SK-N-SH treated with all-trans-retinoic acid at 6 μM for 48 hours (cell line): ENCODE measurements at regions not wholly inside any gene's neighbourhood (a gene's known extent, or its start where the extent isn't known, plus 50 kb on each side); places are given as distances from the start of the nearest gene placed in this dataset.

Experiments used
- ARNTL ChIP-seq: fragments of 450-650 bp; formaldehyde crosslinking; IDR thresholded peaks from 2 replicates; pipeline ENCODE4 v1.5.0; 2020; ENCODE audit warnings: low read depth, mild to moderate bottlenecking, moderate library complexity, borderline replicate concordance
- CREB5 ChIP-seq: fragments of 250-450 bp; sonication (Bioruptor Pico); IDR thresholded peaks from 2 replicates; pipeline ENCODE4 v1.5.1; 2020; ENCODE audit warnings: low read depth, mild to moderate bottlenecking, moderate library complexity
- CSDC2 ChIP-seq: fragments of 250-450 bp; sonication (Bioruptor Pico); IDR thresholded peaks from 2 replicates; pipeline ENCODE4 v1.5.0; 2020; ENCODE audit warnings: mild to moderate bottlenecking, moderate library complexity
- GLIS3 ChIP-seq: fragments of 250-450 bp; sonication (Bioruptor Pico); IDR thresholded peaks from 2 replicates; pipeline ENCODE4 v1.5.0; 2020; ENCODE audit warnings: mild to moderate bottlenecking, moderate library complexity
- POU6F1 ChIP-seq: fragments of 250-450 bp; sonication (Bioruptor Pico); IDR thresholded peaks from 2 replicates; pipeline ENCODE4 v1.8.0; 2021; ENCODE audit warnings: low read depth, mild to moderate bottlenecking, moderate library complexity, borderline replicate concordance
- PPARA ChIP-seq: fragments of 250-450 bp; sonication (Bioruptor Pico); IDR thresholded peaks from 2 replicates; pipeline ENCODE4 v1.5.0; 2020; ENCODE audit warnings: mild to moderate bottlenecking, borderline replicate concordance
- RARB ChIP-seq: fragments of 250-450 bp; sonication (Bioruptor Pico); IDR thresholded peaks from 2 replicates; pipeline ENCODE4 v1.8.0; 2021; ENCODE audit warnings: mild to moderate bottlenecking, moderate library complexity
- SNAI2 ChIP-seq: fragments of 250-450 bp; sonication (Bioruptor Pico); IDR thresholded peaks from 2 replicates; pipeline ENCODE4 v1.5.0; 2020; ENCODE audit warnings: mild to moderate bottlenecking, moderate library complexity
- TCF4 ChIP-seq: fragments of 250-450 bp; sonication (Bioruptor Pico); IDR thresholded peaks from 2 replicates; pipeline ENCODE4 v1.8.0; 2021; ENCODE audit warnings: mild to moderate bottlenecking, moderate library complexity, borderline replicate concordance
- TSHZ2 ChIP-seq: fragments of 250-450 bp; sonication (Bioruptor Pico); IDR thresholded peaks from 2 replicates; pipeline ENCODE4 v1.5.0; 2020; ENCODE audit warnings: mild to moderate bottlenecking, moderate library complexity
- ZFP3 ChIP-seq: fragments of 250-450 bp; sonication (Bioruptor Pico); IDR thresholded peaks from 2 replicates; pipeline ENCODE4 v1.5.0; 2020; ENCODE audit warnings: mild to moderate bottlenecking, moderate library complexity
- ZFP30 ChIP-seq: fragments of 450-650 bp; formaldehyde crosslinking; IDR thresholded peaks from 2 replicates; pipeline ENCODE4 v1.5.0; 2022; ENCODE audit warnings: mild to moderate bottlenecking, moderate library complexity
- ZNF8 ChIP-seq: fragments of 450-650 bp; formaldehyde crosslinking; IDR thresholded peaks from 2 replicates; pipeline ENCODE4 v1.5.0; 2020; ENCODE audit warnings: mild to moderate bottlenecking, moderate library complexity

- TF ChIP-seq PPARA (CRISPR knock-in tag) (no peak), ARNTL (CRISPR knock-in tag) (no peak), ZNF8 (no peak), CREB5 (CRISPR knock-in tag) (no peak), SNAI2 (no peak), ZFP30 (no peak), TCF4 (CRISPR knock-in tag) (no peak), RARB (CRISPR knock-in tag) (no peak), POU6F1 (CRISPR knock-in tag) (no peak), ZFP3 (CRISPR knock-in tag) (no peak), CSDC2 (CRISPR knock-in tag) (no peak), TSHZ2 (CRISPR knock-in tag) (no peak), GLIS3 (CRISPR knock-in tag) (no peak)
Measured at GRCh38 chr2:164155558-164155957, 419.8 kb upstream of the FIGN start.
